Eye (tissue), 1 donor: ENCODE measurements at regions not wholly inside any gene's neighbourhood (a gene's known extent, or its start where the extent isn't known, plus 50 kb on each side); places are given as distances from the start of the nearest gene placed in this dataset.
"Not testable (repeated sequence)": the region's sequence is repeated elsewhere in the genome, so short reads cannot be mapped to it uniquely, and the experiment has no call there.

Source experiments
- DNase-seq: peaks from one replicate; pipeline ENCODE4 v3.0.0-alpha.2; 2015

GRCh38 chr20:48057739-48058138 is 272.5 kb upstream of the SULF2 start:
- no peak for DNase-seq

GRCh38 chr20:48057251-48057650 is 272.0 kb upstream of the SULF2 start:
- no peak for DNase-seq

- DNase-seq, result no peak
Measured at GRCh38 chr20:48056218-48056617, 270.9 kb upstream of the SULF2 start.

- no peak for DNase-seq
Measured at GRCh38 chr20:48054051-48054450, 268.8 kb upstream of the SULF2 start.

- peak; percentile 76 for DNase-seq
Measured at GRCh38 chr20:48052475-48052835, 267.2 kb upstream of the SULF2 start.

GRCh38 chr20:48051794-48052474 is 266.7 kb upstream of the SULF2 start:
- peak; percentile 80 for DNase-seq

- peak; percentile 45 for DNase-seq
Measured at GRCh38 chr20:48049641-48050040, 264.4 kb upstream of the SULF2 start.

GRCh38 chr20:48049171-48049570 is 263.9 kb upstream of the SULF2 start:
- no peak for DNase-seq

- no peak for DNase-seq
Measured at GRCh38 chr20:48047447-48047846, 262.2 kb upstream of the SULF2 start.

GRCh38 chr20:48042628-48043027 is 257.3 kb upstream of the SULF2 start:
- DNase-seq, result no peak

GRCh38 chr20:48041078-48041780 is 255.9 kb upstream of the SULF2 start:
- no peak for DNase-seq

- DNase-seq, result no peak
Measured at GRCh38 chr20:48040491-48040890, 255.2 kb upstream of the SULF2 start.

GRCh38 chr20:48040051-48040450 is 254.8 kb upstream of the SULF2 start:
- DNase-seq, result no peak

GRCh38 chr20:48039514-48039913 is 254.2 kb upstream of the SULF2 start:
- no peak for DNase-seq

- no peak for DNase-seq
Measured at GRCh38 chr20:48038713-48039112, 253.4 kb upstream of the SULF2 start.

GRCh38 chr20:48037798-48038197 is 252.5 kb upstream of the SULF2 start:
- DNase-seq, result not testable (repeated sequence)

GRCh38 chr20:48035961-48036731 is 250.9 kb upstream of the SULF2 start:
- no peak for DNase-seq

GRCh38 chr20:48034751-48035150 is 249.5 kb upstream of the SULF2 start:
- DNase-seq, result no peak

- DNase-seq, result not testable (repeated sequence)
Measured at GRCh38 chr20:48033005-48033404, 247.7 kb upstream of the SULF2 start.

- DNase-seq, result peak; percentile 31
Measured at GRCh38 chr20:48031122-48031521, 245.8 kb upstream of the SULF2 start.

GRCh38 chr20:48026981-48027592 is 241.8 kb upstream of the SULF2 start:
- DNase-seq, result no peak

- no peak for DNase-seq
Measured at GRCh38 chr20:48025661-48026060, 240.4 kb upstream of the SULF2 start.

GRCh38 chr20:48025051-48025515 is 239.8 kb upstream of the SULF2 start:
- DNase-seq, result peak; percentile 53
